ENCODE measurements at regions not wholly inside any gene's neighbourhood (a gene's known extent, or its start where the extent isn't known, plus 50 kb on each side); places are given as distances from the start of the nearest gene placed in this dataset.

GRCh38 chr11:109519253-109519652 is 97.3 kb downstream of the C11orf87 start:
- no peak for TF ChIP-seq CTCF (IDR thresholded peaks at IDR 0.05)
- no peak for TF ChIP-seq POLR2AphosphoS5 (IDR thresholded peaks at IDR 0.05)
- TF ChIP-seq POLR2A (IDR thresholded peaks at IDR 0.05; ENCODE audit: low read depth) = no peak
- no peak for TF ChIP-seq EP300 (IDR thresholded peaks at IDR 0.05)

Data from esophagus muscularis mucosa (tissue), 4 donors.